ENCODE measurements at regions not wholly inside any gene's neighbourhood (a gene's known extent, or its start where the extent isn't known, plus 50 kb on each side); places are given as distances from the start of the nearest gene placed in this dataset.
A peak's percentile ranks its signal among the peaks of the same experiment; 100 is the strongest.

GRCh38 chr14:34065690-34066391, 115.0 kb upstream of the EGLN3 start:
- TF ChIP-seq CTCF (IDR thresholded peaks at IDR 0.05; ENCODE audit: low read depth, low read length): no peak
- no peak overlapping the region for H3K4me3 ChIP-seq (ENCODE audit: low read depth, low read length)

- no peak overlapping the region for H3K4me3 ChIP-seq (ENCODE audit: low read depth, low read length)
- TF ChIP-seq CTCF (IDR thresholded peaks at IDR 0.05; ENCODE audit: low read depth, low read length): no peak
These were observed 114.4 kb upstream of the EGLN3 start for GRCh38 chr14:34065236-34065635.

GRCh38 chr14:34064349-34064748, 113.5 kb upstream of the EGLN3 start:
- H3K4me3 ChIP-seq (ENCODE audit: low read depth, low read length): no peak overlapping the region
- no peak for TF ChIP-seq CTCF (IDR thresholded peaks at IDR 0.05; ENCODE audit: low read depth, low read length)

GRCh38 chr14:34063470-34064164, 112.7 kb upstream of the EGLN3 start:
- no peak overlapping the region for H3K4me3 ChIP-seq (ENCODE audit: low read depth, low read length)
- TF ChIP-seq CTCF (IDR thresholded peaks at IDR 0.05; ENCODE audit: low read depth, low read length): no peak

GRCh38 chr14:34063042-34063441, 112.2 kb upstream of the EGLN3 start:
- H3K4me3 ChIP-seq (ENCODE audit: low read depth, low read length): no peak overlapping the region
- no peak for TF ChIP-seq CTCF (IDR thresholded peaks at IDR 0.05; ENCODE audit: low read depth, low read length)

GRCh38 chr14:34062353-34062973, 111.6 kb upstream of the EGLN3 start:
- no peak for TF ChIP-seq CTCF (IDR thresholded peaks at IDR 0.05; ENCODE audit: low read depth, low read length)
- H3K4me3 ChIP-seq (ENCODE audit: low read depth, low read length): no peak overlapping the region

- no peak for TF ChIP-seq CTCF (IDR thresholded peaks at IDR 0.05; ENCODE audit: low read depth, low read length)
These were observed 109.8 kb upstream of the EGLN3 start for GRCh38 chr14:34060651-34060999.

More at GRCh38 chr14:34060651-34060999, 109.8 kb upstream of the EGLN3 start:
- peak overlapping the region; percentile 56 for H3K4me3 ChIP-seq (ENCODE audit: low read depth, low read length)
